ENCODE measurements at regions not wholly inside any gene's neighbourhood (a gene's known extent, or its start where the extent isn't known, plus 50 kb on each side); places are given as distances from the start of the nearest gene placed in this dataset.

GRCh38 chr3:117692416-117692995, 982.9 kb downstream of the TUSC7 start:
- no peak for TF ChIP-seq POLR2AphosphoS5 (IDR thresholded peaks at IDR 0.05)
- TF ChIP-seq POLR2A (IDR thresholded peaks at IDR 0.05), result no peak
- no peak for TF ChIP-seq CTCF (IDR thresholded peaks at IDR 0.05)
- TF ChIP-seq EP300 (IDR thresholded peaks at IDR 0.05), result no peak
